WTC11 (cell line): ENCODE measurements at regions not wholly inside any gene's neighbourhood (a gene's known extent, or its start where the extent isn't known, plus 50 kb on each side); places are given as distances from the start of the nearest gene placed in this dataset.

Source experiments
- ATAC-seq: fragments of 200-7000 bp; cut with Tn5 transposase; 2 replicates; pipeline ENCODE4 v1.10.0; 2021; ENCODE audit warnings: mild to moderate bottlenecking, moderate library complexity
- CTCF ChIA-PET: fragments of 300-600 bp; sonication (Branson Sonifier 250); formaldehyde crosslinking; loops from one replicate; lab custom pipeline; 2021; ENCODE audit warnings: antibody characterized with exemption; lab: Charles Lee
- POLR2A ChIA-PET: fragments of 350-600 bp; sonication (Branson Sonifier 250); formaldehyde crosslinking; loops from one replicate; lab custom pipeline; 2021; ENCODE audit warnings: antibody characterized with exemption; lab: Charles Lee
- DNase-seq: peaks from one replicate; pipeline ENCODE4 v3.0.0; 2021; ENCODE audit warnings: low spot score
- H3K27ac Mint-ChIP-seq: 2 replicates; pipeline ENCODE4 v1.8.0; 2021; ENCODE audit warnings: mixed read lengths
- H3K27me3 Mint-ChIP-seq: 2 replicates; pipeline ENCODE4 v1.8.0; 2021; ENCODE audit warnings: low read depth, mild to moderate bottlenecking, moderate library complexity, mixed read lengths
- H3K36me3 Mint-ChIP-seq: 2 replicates; pipeline ENCODE4 v1.8.0; 2021; ENCODE audit warnings: mixed read lengths
- H3K4me1 Mint-ChIP-seq: 2 replicates; pipeline ENCODE4 v1.8.0; 2022; ENCODE audit warnings: mixed read lengths
- H3K4me3 Mint-ChIP-seq: 2 replicates; pipeline ENCODE4 v1.8.0; 2021; ENCODE audit warnings: mild to moderate bottlenecking, moderate library complexity, mixed read lengths
- H3K9me3 Mint-ChIP-seq: 2 replicates; pipeline ENCODE4 v1.8.0; 2021; ENCODE audit warnings: mixed read lengths
- ATF3 ChIP-seq: sonication (generic); formaldehyde crosslinking; conservative IDR thresholded peaks from 2 replicates; pipeline ENCODE4 v1.8.1; 2022; ENCODE audit warnings: mild to moderate bottlenecking, missing genetic modification reagents
- EMX1 ChIP-seq: fragments of 250-450 bp; sonication (Bioruptor Pico); IDR thresholded peaks from 2 replicates; pipeline ENCODE4 v1.8.0; 2021; ENCODE audit warnings: mild to moderate bottlenecking
- KAT7 ChIP-seq: sonication (generic); formaldehyde crosslinking; IDR thresholded peaks from 2 replicates; pipeline ENCODE4 v1.8.1; 2023; ENCODE audit warnings: missing genetic modification reagents, mild to moderate bottlenecking, borderline replicate concordance
- MLX ChIP-seq: sonication (generic); formaldehyde crosslinking; IDR thresholded peaks from 2 replicates; pipeline ENCODE4 v1.8.1; 2023; ENCODE audit warnings: mild to moderate bottlenecking, missing genetic modification reagents, moderate library complexity
- NFE2L1 ChIP-seq: sonication (generic); formaldehyde crosslinking; IDR thresholded peaks from 2 replicates; pipeline ENCODE4 v1.8.1; 2023; ENCODE audit warnings: missing genetic modification reagents
- NR3C1 ChIP-seq: sonication (generic); formaldehyde crosslinking; conservative IDR thresholded peaks from 2 replicates; pipeline ENCODE4 v1.8.1; 2023; ENCODE audit warnings: low read depth, mild to moderate bottlenecking, missing genetic modification reagents
- OVOL2 ChIP-seq: fragments of 250-450 bp; sonication (Bioruptor Pico); IDR thresholded peaks from 2 replicates; pipeline ENCODE4 v1.9.0; 2021; ENCODE audit warnings: mild to moderate bottlenecking, borderline replicate concordance
- SMAD3 ChIP-seq: sonication (generic); formaldehyde crosslinking; IDR thresholded peaks from 2 replicates; pipeline ENCODE4 v1.8.0; 2022; ENCODE audit warnings: missing genetic modification reagents, mild to moderate bottlenecking, borderline replicate concordance
- SMAD4 ChIP-seq: sonication (generic); formaldehyde crosslinking; IDR thresholded peaks from 2 replicates; pipeline ENCODE4 v1.8.0; 2022; ENCODE audit warnings: mild to moderate bottlenecking, missing genetic modification reagents
- ZBTB43 ChIP-seq: sonication (generic); formaldehyde crosslinking; IDR thresholded peaks from 2 replicates; pipeline ENCODE4 v1.8.1; 2023; ENCODE audit warnings: mild to moderate bottlenecking, missing genetic modification reagents
- ZNF396 ChIP-seq: fragments of 250-450 bp; sonication (Bioruptor Pico); IDR thresholded peaks from 2 replicates; pipeline ENCODE4 v1.8.0; 2021; ENCODE audit warnings: mild to moderate bottlenecking, moderate library complexity, borderline replicate concordance
- ZNF423 ChIP-seq: fragments of 250-450 bp; sonication (Bioruptor Pico); IDR thresholded peaks from 2 replicates; pipeline ENCODE4 v2.1.2; 2022; ENCODE audit warnings: mild to moderate bottlenecking, moderate library complexity
- TF ChIP-seq, protein P1 (sequence below): sonication (generic); formaldehyde crosslinking; IDR thresholded peaks from 2 replicates; pipeline ENCODE4 v1.8.1; 2023; ENCODE audit warnings: mild to moderate bottlenecking, missing genetic modification reagents, moderate library complexity
- TF ChIP-seq, protein P2 (sequence below): sonication (generic); formaldehyde crosslinking; IDR thresholded peaks from 2 replicates; pipeline ENCODE4 v1.8.1; 2022; ENCODE audit warnings: low read depth, mild to moderate bottlenecking, moderate library complexity, missing genetic modification reagents, borderline replicate concordance
- TF ChIP-seq, protein P3 (sequence below): sonication (generic); formaldehyde crosslinking; IDR thresholded peaks from 2 replicates; pipeline ENCODE4 v1.8.1; 2022; ENCODE audit warnings: mild to moderate bottlenecking, moderate library complexity, missing genetic modification reagents
- TF ChIP-seq, protein P4 (sequence below): sonication (generic); formaldehyde crosslinking; IDR thresholded peaks from 2 replicates; pipeline ENCODE4 v1.8.1; 2022; ENCODE audit warnings: mild to moderate bottlenecking, missing genetic modification reagents, moderate library complexity, borderline replicate concordance
- TF ChIP-seq, protein P5 (sequence below): sonication (generic); formaldehyde crosslinking; conservative IDR thresholded peaks from 2 replicates; pipeline ENCODE4 v1.8.1; 2023; ENCODE audit warnings: mild to moderate bottlenecking, low read depth, missing genetic modification reagents, moderate library complexity

DNA sequence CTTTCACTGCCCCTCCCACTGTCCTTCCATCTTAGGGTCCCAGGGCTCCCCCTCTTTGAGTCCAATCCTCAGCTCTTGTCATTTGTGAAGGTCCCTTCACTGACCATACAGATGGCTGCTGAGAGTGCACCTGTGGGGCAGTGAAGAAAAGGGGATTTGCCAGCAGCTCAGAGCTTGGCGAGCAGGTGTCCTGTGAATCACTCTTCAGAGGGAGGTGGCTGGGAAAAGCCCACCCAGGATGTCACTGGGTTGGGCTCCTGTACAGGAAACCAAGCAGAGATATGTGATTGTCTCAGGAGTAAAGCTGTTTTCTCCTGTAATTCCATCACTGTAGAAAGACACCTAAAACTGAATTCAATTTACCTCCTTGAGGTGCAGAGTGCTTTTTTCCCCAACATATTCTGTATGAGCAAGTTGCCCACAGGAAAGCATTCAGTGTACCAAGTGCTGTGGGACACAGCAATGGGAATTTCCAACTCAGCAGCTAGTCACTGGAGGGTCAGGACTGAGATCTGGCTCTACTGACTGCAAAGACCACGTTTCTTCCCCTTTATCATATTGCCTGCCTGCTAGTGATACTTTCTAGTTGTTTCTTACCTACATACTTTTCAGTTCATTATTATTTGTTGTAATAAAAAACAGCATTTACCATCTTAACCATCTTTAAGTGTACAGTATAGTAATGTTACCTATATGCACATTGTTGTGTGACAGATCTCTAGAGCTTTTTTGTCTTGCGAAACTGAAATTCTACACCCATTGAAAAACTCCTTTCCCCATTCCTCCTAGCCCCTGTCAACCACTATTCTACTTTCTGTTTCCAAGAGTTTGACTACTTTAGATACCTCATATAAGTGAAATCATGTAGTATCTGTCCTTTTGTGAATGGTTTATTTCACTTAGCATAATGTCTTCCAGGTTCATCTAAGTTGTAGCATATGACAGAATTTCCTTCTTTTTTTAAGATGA, 239.1 kb downstream of the TSN start:
- CTCF ChIA-PET, result no interaction called here
- ATAC-seq (no peak), DNase-seq (no peak)
- Mint-ChIP-seq H3K4me1 (peaks cover 22% of the 10 kb centered on the region), H3K36me3 (no peaks in the 10 kb centered on the region), H3K27ac (no peak overlapping the region), H3K27me3 (no peaks in the 10 kb centered on the region; the same call in 1 of the 2 replicates), H3K9me3 (peaks cover 8% of the 10 kb centered on the region; the same call in 1 of the 2 replicates), H3K4me3 (no peak overlapping the region)
- POLR2A ChIA-PET, result no interaction called here
- TF ChIP-seq SMAD3 (CRISPR knock-in tag), result no peak
- TF ChIP-seq OVOL2, result no peak
- TF ChIP-seq, protein P1, sequence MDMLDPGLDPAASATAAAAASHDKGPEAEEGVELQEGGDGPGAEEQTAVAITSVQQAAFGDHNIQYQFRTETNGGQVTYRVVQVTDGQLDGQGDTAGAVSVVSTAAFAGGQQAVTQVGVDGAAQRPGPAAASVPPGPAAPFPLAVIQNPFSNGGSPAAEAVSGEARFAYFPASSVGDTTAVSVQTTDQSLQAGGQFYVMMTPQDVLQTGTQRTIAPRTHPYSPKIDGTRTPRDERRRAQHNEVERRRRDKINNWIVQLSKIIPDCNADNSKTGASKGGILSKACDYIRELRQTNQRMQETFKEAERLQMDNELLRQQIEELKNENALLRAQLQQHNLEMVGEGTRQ (CRISPR knock-in tag), result no peak
- TF ChIP-seq, protein P2, sequence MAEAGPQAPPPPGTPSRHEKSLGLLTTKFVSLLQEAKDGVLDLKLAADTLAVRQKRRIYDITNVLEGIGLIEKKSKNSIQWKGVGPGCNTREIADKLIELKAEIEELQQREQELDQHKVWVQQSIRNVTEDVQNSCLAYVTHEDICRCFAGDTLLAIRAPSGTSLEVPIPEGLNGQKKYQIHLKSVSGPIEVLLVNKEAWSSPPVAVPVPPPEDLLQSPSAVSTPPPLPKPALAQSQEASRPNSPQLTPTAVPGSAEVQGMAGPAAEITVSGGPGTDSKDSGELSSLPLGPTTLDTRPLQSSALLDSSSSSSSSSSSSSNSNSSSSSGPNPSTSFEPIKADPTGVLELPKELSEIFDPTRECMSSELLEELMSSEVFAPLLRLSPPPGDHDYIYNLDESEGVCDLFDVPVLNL, result no peak
- no peak for TF ChIP-seq NFE2L1 (CRISPR knock-in tag)
- TF ChIP-seq ATF3 (CRISPR knock-in tag), result no peak
- TF ChIP-seq NR3C1 (CRISPR knock-in tag), result no peak
- TF ChIP-seq ZBTB43 (CRISPR knock-in tag), result no peak
- TF ChIP-seq SMAD4 (CRISPR knock-in tag), result no peak
- TF ChIP-seq ZNF396, result no peak
- TF ChIP-seq, protein P3, sequence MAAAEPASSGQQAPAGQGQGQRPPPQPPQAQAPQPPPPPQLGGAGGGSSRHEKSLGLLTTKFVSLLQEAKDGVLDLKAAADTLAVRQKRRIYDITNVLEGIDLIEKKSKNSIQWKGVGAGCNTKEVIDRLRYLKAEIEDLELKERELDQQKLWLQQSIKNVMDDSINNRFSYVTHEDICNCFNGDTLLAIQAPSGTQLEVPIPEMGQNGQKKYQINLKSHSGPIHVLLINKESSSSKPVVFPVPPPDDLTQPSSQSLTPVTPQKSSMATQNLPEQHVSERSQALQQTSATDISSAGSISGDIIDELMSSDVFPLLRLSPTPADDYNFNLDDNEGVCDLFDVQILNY (CRISPR knock-in tag), result no peak
- TF ChIP-seq, protein P4, sequence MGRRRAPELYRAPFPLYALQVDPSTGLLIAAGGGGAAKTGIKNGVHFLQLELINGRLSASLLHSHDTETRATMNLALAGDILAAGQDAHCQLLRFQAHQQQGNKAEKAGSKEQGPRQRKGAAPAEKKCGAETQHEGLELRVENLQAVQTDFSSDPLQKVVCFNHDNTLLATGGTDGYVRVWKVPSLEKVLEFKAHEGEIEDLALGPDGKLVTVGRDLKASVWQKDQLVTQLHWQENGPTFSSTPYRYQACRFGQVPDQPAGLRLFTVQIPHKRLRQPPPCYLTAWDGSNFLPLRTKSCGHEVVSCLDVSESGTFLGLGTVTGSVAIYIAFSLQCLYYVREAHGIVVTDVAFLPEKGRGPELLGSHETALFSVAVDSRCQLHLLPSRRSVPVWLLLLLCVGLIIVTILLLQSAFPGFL (CRISPR knock-in tag), result no peak
- TF ChIP-seq, protein P5, sequence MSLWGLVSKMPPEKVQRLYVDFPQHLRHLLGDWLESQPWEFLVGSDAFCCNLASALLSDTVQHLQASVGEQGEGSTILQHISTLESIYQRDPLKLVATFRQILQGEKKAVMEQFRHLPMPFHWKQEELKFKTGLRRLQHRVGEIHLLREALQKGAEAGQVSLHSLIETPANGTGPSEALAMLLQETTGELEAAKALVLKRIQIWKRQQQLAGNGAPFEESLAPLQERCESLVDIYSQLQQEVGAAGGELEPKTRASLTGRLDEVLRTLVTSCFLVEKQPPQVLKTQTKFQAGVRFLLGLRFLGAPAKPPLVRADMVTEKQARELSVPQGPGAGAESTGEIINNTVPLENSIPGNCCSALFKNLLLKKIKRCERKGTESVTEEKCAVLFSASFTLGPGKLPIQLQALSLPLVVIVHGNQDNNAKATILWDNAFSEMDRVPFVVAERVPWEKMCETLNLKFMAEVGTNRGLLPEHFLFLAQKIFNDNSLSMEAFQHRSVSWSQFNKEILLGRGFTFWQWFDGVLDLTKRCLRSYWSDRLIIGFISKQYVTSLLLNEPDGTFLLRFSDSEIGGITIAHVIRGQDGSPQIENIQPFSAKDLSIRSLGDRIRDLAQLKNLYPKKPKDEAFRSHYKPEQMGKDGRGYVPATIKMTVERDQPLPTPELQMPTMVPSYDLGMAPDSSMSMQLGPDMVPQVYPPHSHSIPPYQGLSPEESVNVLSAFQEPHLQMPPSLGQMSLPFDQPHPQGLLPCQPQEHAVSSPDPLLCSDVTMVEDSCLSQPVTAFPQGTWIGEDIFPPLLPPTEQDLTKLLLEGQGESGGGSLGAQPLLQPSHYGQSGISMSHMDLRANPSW (CRISPR knock-in tag), result no peak
- no peak for TF ChIP-seq MLX (CRISPR knock-in tag)
- no peak for TF ChIP-seq EMX1 (CRISPR knock-in tag)
- no peak for TF ChIP-seq KAT7 (CRISPR knock-in tag)
- TF ChIP-seq ZNF423, result no peak
